ENCODE measurements at regions not wholly inside any gene's neighbourhood (a gene's known extent, or its start where the extent isn't known, plus 50 kb on each side); places are given as distances from the start of the nearest gene placed in this dataset.

- Histone ChIP-seq H2AK5ac (ENCODE audit: low read depth, low read length) (no peak overlapping the region), H2BK5ac (ENCODE audit: low read length) (no peak overlapping the region), H3K23ac (ENCODE audit: low read depth, low read length, poor library complexity) (no peak overlapping the region), H2BK15ac (ENCODE audit: low read length) (no peak overlapping the region), H3K4me3 (ENCODE audit: low read length in 2 of 2) (no peak overlapping the region), H2BK12ac (ENCODE audit: low read length) (no peak overlapping the region), H3K9ac (ENCODE audit: low read depth, low read length, poor library complexity) (no peak overlapping the region), H3K36me3 (replicated peaks in 1 of 2; ENCODE audit: control insufficient read depth in 2 of 2, insufficient read depth in 2 of 2, low read length in 2 of 2) (no peaks in the 10 kb centered on the region), H3K27me3 (ENCODE audit: control insufficient read depth in 3 of 3, insufficient read depth in 3 of 3, low read depth in 1 of 3, low read length in 3 of 3) (no peaks in the 10 kb centered on the region), H4K8ac (ENCODE audit: low read depth, low read length) (no peak overlapping the region), H2AFZ (ENCODE audit: low read length) (no peak overlapping the region), H3K9me3 (replicated peaks in 1 of 2; ENCODE audit: control insufficient read depth in 2 of 2, insufficient read depth in 1 of 2, low read depth in 1 of 2, low read length in 2 of 2) (no peaks in the 10 kb centered on the region), H3K4ac (ENCODE audit: low read length) (no peak overlapping the region), H3K4me2 (ENCODE audit: insufficient read depth, low read length, poor library complexity, severe bottlenecking) (no peak overlapping the region), H3K14ac (ENCODE audit: low read length) (no peak overlapping the region), H3K18ac (ENCODE audit: low read length) (no peak overlapping the region), H4K91ac (ENCODE audit: low read depth, low read length, poor library complexity) (no peak overlapping the region), H2BK120ac (ENCODE audit: low read depth, low read length) (no peak overlapping the region), H3K79me1 (ENCODE audit: low read depth, low read length) (no peaks in the 10 kb centered on the region), H3K4me1 (ENCODE audit: control insufficient read depth in 2 of 2, insufficient read depth in 1 of 2, low read depth in 1 of 2, low read length in 2 of 2) (no peaks in the 10 kb centered on the region), H3K27ac (replicated peaks; ENCODE audit: low read length) (no peak overlapping the region)
- WGBS, 2 donors (ENCODE audit: extremely low coverage in 2 of 2, insufficient read length in 2 of 2, insufficient replicate concordance in 1 of 2), result no CpG with 5 or more reads among the region's 3 CpGs
- no peak for DNase-seq (ENCODE audit: low spot score)
Measured at GRCh38 chr12:33795536-33795935, 226.8 kb upstream of the ALG10 start.

- Histone ChIP-seq H2AFZ (ENCODE audit: low read length) (no peak overlapping the region), H3K36me3 (replicated peaks in 1 of 2; ENCODE audit: control insufficient read depth in 2 of 2, insufficient read depth in 2 of 2, low read length in 2 of 2) (no peaks in the 10 kb centered on the region), H2BK12ac (ENCODE audit: low read length) (no peak overlapping the region), H3K14ac (ENCODE audit: low read length) (no peak overlapping the region), H3K23ac (ENCODE audit: low read depth, low read length, poor library complexity) (no peak overlapping the region), H3K9me3 (replicated peaks in 1 of 2; ENCODE audit: control insufficient read depth in 2 of 2, insufficient read depth in 1 of 2, low read depth in 1 of 2, low read length in 2 of 2) (no peaks in the 10 kb centered on the region), H3K79me1 (ENCODE audit: low read depth, low read length) (no peaks in the 10 kb centered on the region), H2BK5ac (ENCODE audit: low read length) (no peak overlapping the region), H3K4me1 (ENCODE audit: control insufficient read depth in 2 of 2, insufficient read depth in 1 of 2, low read depth in 1 of 2, low read length in 2 of 2) (no peaks in the 10 kb centered on the region), H3K18ac (ENCODE audit: low read length) (no peak overlapping the region), H4K8ac (ENCODE audit: low read depth, low read length) (no peak overlapping the region), H3K4me2 (ENCODE audit: insufficient read depth, low read length, poor library complexity, severe bottlenecking) (no peak overlapping the region), H3K27me3 (ENCODE audit: control insufficient read depth in 3 of 3, insufficient read depth in 3 of 3, low read depth in 1 of 3, low read length in 3 of 3) (no peaks in the 10 kb centered on the region), H2BK15ac (ENCODE audit: low read length) (no peak overlapping the region), H3K4me3 (ENCODE audit: low read length in 2 of 2) (no peak overlapping the region), H2BK120ac (ENCODE audit: low read depth, low read length) (no peak overlapping the region), H3K9ac (ENCODE audit: low read depth, low read length, poor library complexity) (no peak overlapping the region), H4K91ac (ENCODE audit: low read depth, low read length, poor library complexity) (no peak overlapping the region), H3K4ac (ENCODE audit: low read length) (no peak overlapping the region), H3K27ac (replicated peaks; ENCODE audit: low read length) (no peak overlapping the region), H2AK5ac (ENCODE audit: low read depth, low read length) (no peak overlapping the region)
- WGBS, 2 donors (ENCODE audit: extremely low coverage in 2 of 2, insufficient read length in 2 of 2, insufficient replicate concordance in 1 of 2), result no CpG with 5 or more reads among the region's 2 CpGs
- no peak for DNase-seq (ENCODE audit: low spot score)
Measured at GRCh38 chr12:33813536-33813935, 208.8 kb upstream of the ALG10 start.

GRCh38 chr12:33817713-33818112 is 204.6 kb upstream of the ALG10 start:
- Histone ChIP-seq H3K4me1 (ENCODE audit: control insufficient read depth in 2 of 2, insufficient read depth in 1 of 2, low read depth in 1 of 2, low read length in 2 of 2) (no peaks in the 10 kb centered on the region), H3K9ac (ENCODE audit: low read depth, low read length, poor library complexity) (no peak overlapping the region), H2BK15ac (ENCODE audit: low read length) (no peak overlapping the region), H3K36me3 (replicated peaks in 1 of 2; ENCODE audit: control insufficient read depth in 2 of 2, insufficient read depth in 2 of 2, low read length in 2 of 2) (no peaks in the 10 kb centered on the region), H2AK5ac (ENCODE audit: low read depth, low read length) (no peak overlapping the region), H3K4me3 (ENCODE audit: low read length in 2 of 2) (no peak overlapping the region), H3K27me3 (ENCODE audit: control insufficient read depth in 3 of 3, insufficient read depth in 3 of 3, low read depth in 1 of 3, low read length in 3 of 3) (no peaks in the 10 kb centered on the region), H2AFZ (ENCODE audit: low read length) (no peak overlapping the region), H3K18ac (ENCODE audit: low read length) (peak overlapping the region; percentile 38), H3K27ac (replicated peaks; ENCODE audit: low read length) (no peak overlapping the region), H3K14ac (ENCODE audit: low read length) (peak overlapping the region; percentile 97), H3K79me1 (ENCODE audit: low read depth, low read length) (no peaks in the 10 kb centered on the region), H4K91ac (ENCODE audit: low read depth, low read length, poor library complexity) (no peak overlapping the region), H3K4me2 (ENCODE audit: insufficient read depth, low read length, poor library complexity, severe bottlenecking) (no peak overlapping the region), H3K4ac (ENCODE audit: low read length) (no peak overlapping the region), H4K8ac (ENCODE audit: low read depth, low read length) (no peak overlapping the region), H2BK12ac (ENCODE audit: low read length) (peak overlapping the region; percentile 10), H2BK5ac (ENCODE audit: low read length) (no peak overlapping the region), H3K23ac (ENCODE audit: low read depth, low read length, poor library complexity) (peak overlapping the region; percentile 93), H2BK120ac (ENCODE audit: low read depth, low read length) (no peak overlapping the region), H3K9me3 (replicated peaks in 1 of 2; ENCODE audit: control insufficient read depth in 2 of 2, insufficient read depth in 1 of 2, low read depth in 1 of 2, low read length in 2 of 2) (no peaks in the 10 kb centered on the region)
- no CpG with 5 or more reads among the region's 1 CpG for WGBS, 2 donors (ENCODE audit: extremely low coverage in 2 of 2, insufficient read length in 2 of 2, insufficient replicate concordance in 1 of 2)
- no peak for DNase-seq (ENCODE audit: low spot score)

GRCh38 chr12:33818313-33818712 is 204.0 kb upstream of the ALG10 start:
- no peak for DNase-seq (ENCODE audit: low spot score)
- no peaks in the 10 kb centered on the region for H3K36me3 ChIP-seq (replicated peaks in 1 of 2; ENCODE audit: control insufficient read depth in 2 of 2, insufficient read depth in 2 of 2, low read length in 2 of 2)
- no peak overlapping the region for H3K14ac ChIP-seq (ENCODE audit: low read length)
- H3K4ac ChIP-seq (ENCODE audit: low read length), result no peak overlapping the region
- H3K9ac ChIP-seq (ENCODE audit: low read depth, low read length, poor library complexity), result no peak overlapping the region
- no peak overlapping the region for H2AFZ ChIP-seq (ENCODE audit: low read length)
- no peaks in the 10 kb centered on the region for H3K79me1 ChIP-seq (ENCODE audit: low read depth, low read length)
- no peak overlapping the region for H4K8ac ChIP-seq (ENCODE audit: low read depth, low read length)
- no peak overlapping the region for H4K91ac ChIP-seq (ENCODE audit: low read depth, low read length, poor library complexity)
- H2BK5ac ChIP-seq (ENCODE audit: low read length), result no peak overlapping the region
- no peaks in the 10 kb centered on the region for H3K4me1 ChIP-seq (ENCODE audit: control insufficient read depth in 2 of 2, insufficient read depth in 1 of 2, low read depth in 1 of 2, low read length in 2 of 2)
- H3K9me3 ChIP-seq (replicated peaks in 1 of 2; ENCODE audit: control insufficient read depth in 2 of 2, insufficient read depth in 1 of 2, low read depth in 1 of 2, low read length in 2 of 2), result no peaks in the 10 kb centered on the region
- H3K27me3 ChIP-seq (ENCODE audit: control insufficient read depth in 3 of 3, insufficient read depth in 3 of 3, low read depth in 1 of 3, low read length in 3 of 3), result no peaks in the 10 kb centered on the region
- H3K18ac ChIP-seq (ENCODE audit: low read length), result no peak overlapping the region
- H3K23ac ChIP-seq (ENCODE audit: low read depth, low read length, poor library complexity), result no peak overlapping the region
- no peak overlapping the region for H3K4me2 ChIP-seq (ENCODE audit: insufficient read depth, low read length, poor library complexity, severe bottlenecking)
- no peak overlapping the region for H2BK15ac ChIP-seq (ENCODE audit: low read length)
- no peak overlapping the region for H2BK120ac ChIP-seq (ENCODE audit: low read depth, low read length)
- H2AK5ac ChIP-seq (ENCODE audit: low read depth, low read length), result no peak overlapping the region
- no CpG with 5 or more reads among the region's 5 CpGs for WGBS, 2 donors (ENCODE audit: extremely low coverage in 2 of 2, insufficient read length in 2 of 2, insufficient replicate concordance in 1 of 2)
- H3K4me3 ChIP-seq (ENCODE audit: low read length in 2 of 2), result no peak overlapping the region
- H2BK12ac ChIP-seq (ENCODE audit: low read length), result peak overlapping the region; percentile 10
- H3K27ac ChIP-seq (replicated peaks; ENCODE audit: low read length), result no peak overlapping the region

Data from neuronal stem cell (in vitro differentiated cells).